IPS-NIHi11 (cell line): ENCODE measurements at regions not wholly inside any gene's neighbourhood (a gene's known extent, or its start where the extent isn't known, plus 50 kb on each side); places are given as distances from the start of the nearest gene placed in this dataset.
"Not testable (repeated sequence)": the region's sequence is repeated elsewhere in the genome, so short reads cannot be mapped to it uniquely, and the experiment has no call there.

ENCODE experiments used
- DNase-seq: peaks from one replicate; pipeline ENCODE4 v3.0.0; 2012; ENCODE audit warnings: mixed read lengths, low spot score

DNA sequence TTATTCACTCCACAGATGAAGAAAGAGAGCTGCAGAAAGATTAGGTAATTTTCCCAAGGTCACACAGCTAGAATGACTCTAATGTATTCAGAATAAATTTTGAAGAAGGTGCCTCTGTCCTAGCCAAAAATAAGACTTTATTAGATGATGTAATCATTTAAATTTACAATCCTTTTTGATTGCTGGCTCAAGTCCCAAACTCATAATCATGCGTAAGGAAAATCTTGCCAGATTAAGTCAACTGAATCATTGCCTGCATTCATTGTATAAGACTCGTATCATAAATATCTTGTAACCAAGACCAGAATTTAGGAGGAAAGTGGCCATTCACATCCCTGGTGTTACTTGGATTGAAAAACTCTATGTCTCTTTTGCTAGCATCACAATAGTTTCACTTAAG, 53.1 kb upstream of the STK39 start:
- DNase-seq, result no peak

DNA sequence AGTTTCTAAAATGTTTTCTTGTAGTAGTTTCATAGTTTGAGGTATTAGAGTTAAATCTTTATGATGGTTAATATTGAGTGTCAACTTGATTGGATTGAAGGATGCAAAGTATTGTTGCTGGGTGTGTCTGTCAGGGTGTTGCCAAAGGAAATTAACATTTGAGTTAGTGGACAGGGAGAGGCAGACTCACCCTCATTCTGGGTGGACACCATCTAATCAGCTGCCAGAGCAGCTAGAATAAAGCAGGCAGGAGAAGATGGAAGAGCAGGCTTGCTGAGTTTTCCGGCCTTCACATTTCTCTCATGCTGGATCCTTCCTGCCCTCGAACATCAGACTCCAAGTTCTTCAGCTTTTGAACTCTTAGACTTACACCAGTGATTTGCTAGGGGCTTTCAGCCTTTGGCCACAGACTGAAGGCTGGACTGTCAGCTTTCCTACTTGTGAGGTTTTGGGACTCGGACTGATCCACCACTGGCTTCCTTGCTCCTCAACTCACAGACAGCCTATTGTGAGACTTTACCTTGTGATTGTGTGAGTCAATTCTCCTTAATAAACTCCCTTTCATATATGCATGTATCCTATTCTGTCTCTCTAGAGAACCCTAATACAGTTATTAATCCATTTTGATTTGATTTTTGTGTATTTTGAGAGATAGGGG, 56.8 kb upstream of the STK39 start:
- no peak for DNase-seq

DNA sequence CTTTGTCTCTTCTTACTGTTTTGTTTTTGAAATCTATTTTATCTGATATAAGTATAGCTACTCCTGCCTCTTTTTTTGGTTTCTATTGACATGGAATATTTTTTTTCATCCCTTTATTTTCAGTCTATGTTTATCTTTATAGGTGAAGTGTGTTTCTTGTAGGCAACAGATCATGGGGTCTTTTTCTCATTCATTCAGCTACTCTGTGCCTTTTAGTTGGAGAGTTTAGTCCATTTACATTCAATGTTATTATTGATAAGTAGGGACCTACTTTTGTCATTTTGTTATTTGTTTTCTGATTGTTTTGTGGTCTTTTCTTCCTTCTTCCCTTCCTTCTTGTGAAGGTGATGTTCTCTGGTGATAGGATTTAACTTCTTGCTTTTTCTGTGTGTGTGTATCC, 60.0 kb upstream of the STK39 start:
- DNase-seq, result no peak

DNA sequence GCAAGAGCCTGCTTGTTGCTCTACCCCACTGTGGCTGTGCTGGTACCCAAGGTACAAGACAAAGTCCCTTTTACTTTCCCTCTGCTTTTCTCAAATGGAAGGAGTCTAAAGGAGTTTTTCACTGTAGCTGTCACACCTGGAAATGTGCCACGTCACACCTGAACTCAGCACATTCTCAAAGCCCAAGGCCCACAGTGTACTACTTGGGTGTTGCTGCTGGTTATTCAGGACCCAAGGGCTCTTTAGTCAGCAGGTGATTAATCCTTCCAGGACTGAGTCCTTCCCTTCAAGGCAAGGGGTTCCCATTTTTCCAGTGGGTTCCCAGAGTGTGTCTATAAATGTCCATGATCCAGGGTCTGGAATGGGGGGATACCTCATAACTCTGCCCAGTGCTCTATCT, 63.2 kb upstream of the STK39 start:
- DNase-seq, result no peak

DNA sequence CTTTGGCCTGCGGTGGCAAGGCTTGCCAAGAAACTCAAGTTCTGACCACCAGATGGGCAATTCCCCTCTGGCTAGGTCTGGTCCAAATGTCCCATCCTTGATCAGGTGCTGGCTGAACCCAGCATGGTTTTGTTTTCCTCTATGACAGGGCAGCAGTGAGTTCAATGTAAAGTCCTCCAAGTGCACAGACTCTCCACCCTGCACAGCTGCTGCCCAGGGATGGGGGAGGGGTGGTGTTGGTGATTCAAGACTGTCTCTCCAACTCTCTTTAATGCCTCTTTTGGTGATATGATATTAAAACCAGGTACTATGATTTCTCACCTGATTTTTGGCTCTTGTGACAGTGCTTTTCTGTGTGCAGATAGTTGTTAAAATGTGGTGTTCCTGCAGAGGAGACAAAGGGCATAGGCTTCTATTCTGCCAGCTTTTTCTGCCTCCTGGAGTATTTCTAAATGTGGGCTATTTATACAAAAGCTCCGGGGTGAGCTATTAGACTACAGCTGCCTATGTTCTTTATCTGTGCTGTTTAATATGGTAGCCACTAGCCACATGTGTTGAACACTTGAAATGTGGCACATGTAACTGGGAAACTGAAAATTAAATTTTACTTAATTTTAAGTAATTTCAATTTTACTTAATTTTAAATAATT, 64.0 kb upstream of the STK39 start:
- no peak for DNase-seq

DNA sequence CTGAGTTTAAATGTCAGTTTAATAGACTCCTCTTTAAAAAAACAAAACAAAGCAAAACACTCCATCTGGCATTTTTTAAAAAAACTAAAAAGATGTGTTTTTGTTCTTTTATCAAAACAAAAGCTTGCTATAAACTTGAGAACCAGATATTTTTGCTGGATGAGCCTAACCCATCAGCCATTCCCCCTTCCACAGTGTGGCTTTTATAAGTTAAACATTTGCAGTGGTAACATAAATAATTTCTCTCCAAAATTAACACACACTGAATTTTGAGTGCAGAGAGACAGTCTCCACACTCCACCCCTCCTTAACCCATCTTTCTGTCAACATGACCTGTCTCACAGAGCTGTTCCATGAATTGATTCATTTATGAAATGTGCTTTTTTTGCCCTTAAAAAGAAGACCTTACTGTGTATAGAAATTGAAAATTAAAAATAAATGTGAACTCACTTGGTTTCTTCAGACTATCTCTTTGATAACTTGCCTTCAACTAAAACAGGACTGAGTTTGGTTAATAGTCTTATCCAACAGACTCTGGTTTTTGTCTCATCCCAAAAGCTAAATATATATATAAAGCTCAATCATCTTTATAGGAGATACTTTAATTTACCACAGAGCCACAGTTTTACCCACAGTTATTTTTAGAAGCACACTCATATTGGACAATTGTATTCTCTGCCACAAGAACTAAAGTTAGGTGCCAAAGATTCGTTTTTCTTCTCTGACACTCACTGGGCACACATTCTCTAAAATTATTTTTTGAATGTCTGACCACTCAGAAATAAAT, 64.8 kb upstream of the STK39 start:
- no peak for DNase-seq

DNA sequence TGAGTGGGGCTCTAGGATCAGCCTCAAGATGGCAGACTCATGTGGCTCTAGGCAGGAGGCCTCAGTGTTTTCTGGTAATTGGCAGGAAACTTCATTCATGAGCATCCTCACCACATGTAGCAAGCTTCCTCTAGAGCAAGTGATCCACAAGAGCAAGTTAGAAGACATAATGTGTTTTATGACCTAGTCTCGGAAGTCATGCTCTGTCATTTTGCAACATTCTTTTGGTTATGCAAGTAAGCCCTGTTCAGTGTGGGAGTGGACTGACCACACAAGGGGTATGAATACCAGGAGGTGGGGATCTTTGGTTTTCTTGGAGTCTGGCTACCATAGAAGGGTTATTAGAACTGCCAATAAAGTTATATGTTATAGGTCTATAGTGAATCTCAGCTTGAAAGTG, 66.8 kb upstream of the STK39 start:
- DNase-seq, result no peak

DNA sequence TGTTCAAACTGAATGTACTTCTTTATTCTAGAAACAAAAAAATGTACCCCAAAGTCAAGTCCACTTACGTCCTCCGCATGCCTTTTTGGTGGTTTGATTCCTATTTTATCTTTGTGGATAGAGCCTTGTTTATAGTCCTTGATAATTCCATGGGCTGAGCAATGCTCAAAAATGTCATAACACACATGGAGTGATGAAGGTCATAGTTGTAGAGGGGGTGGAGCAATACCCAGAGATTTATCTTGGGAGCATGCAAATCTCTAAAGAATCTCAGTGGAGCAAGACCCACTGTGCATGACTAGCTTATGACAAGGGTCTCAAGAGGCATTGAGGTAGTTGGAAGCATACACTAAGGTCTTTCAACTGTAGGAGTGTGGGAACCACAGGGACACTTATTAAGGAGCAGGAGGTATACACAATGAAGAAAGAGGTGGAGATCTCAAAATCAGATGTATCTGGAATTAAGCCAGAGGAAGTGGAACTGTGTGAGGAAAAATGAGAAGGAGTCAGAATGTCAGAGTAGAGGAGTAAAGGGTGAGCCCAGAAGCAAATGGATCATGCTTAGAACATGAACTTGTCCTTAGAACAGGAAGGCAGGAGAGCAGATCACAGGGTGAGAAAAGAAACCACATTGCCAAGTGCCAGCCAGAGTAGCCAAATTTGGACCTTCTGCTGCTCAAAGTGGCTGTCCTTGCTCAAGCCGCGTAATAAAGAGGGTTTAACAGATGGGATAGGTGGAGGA, 68.1 kb upstream of the STK39 start:
- no peak for DNase-seq

DNA sequence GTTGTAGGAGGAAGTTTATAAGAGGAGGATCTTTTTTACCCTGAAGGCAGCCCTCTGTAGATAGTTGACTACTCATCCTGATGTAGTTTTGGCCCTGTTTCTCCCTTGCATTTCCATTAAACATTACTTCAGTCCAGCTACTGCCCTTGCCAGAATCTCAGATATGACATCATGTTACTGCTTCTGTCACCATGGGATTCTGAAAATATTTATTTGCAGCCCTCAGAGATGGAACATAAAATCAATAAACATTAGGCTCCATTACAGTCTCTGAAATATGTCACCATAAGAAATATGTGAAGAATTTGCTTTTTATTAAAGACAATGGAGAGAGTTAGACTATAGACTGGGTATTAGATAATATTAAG, 68.7 kb upstream of the STK39 start:
- no peak for DNase-seq

DNA sequence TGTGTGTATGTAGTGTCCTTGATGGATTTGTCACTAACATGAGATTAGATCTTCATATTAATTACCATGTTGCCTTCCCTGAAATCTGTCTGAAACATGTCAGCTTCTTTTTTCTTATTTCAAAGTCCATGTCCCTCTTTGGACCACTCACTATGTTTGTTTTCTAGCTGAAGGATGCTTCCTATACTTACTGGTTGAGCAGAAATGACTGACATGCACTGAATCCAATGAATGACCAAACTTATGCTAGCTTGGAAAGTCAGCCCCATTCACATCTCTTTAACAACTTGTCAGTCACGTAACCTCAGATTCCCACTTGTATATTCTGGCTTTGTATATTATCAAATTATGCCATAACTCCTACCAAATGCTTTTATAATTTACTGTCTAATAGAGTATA, 69.9 kb upstream of the STK39 start:
- DNase-seq, result no peak

DNA sequence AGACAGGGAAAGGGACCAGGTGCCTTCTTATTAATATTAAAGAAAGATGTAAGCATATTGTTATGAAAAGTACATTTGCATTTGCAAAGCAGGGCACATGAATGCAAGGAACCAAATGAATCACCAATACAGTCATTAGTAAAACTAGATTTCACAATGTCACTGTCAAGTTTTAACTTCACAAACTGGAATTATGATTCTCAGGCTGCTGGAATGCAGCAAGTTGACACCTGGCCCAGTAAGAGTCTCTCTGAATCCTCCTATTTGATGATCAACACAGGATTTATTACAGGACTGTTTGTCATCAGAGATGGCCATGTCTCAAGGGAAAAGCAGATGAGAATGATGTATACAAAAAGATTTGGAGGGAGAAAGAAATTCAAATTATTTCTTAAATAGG, 72.9 kb upstream of the STK39 start:
- DNase-seq, result no peak

DNA sequence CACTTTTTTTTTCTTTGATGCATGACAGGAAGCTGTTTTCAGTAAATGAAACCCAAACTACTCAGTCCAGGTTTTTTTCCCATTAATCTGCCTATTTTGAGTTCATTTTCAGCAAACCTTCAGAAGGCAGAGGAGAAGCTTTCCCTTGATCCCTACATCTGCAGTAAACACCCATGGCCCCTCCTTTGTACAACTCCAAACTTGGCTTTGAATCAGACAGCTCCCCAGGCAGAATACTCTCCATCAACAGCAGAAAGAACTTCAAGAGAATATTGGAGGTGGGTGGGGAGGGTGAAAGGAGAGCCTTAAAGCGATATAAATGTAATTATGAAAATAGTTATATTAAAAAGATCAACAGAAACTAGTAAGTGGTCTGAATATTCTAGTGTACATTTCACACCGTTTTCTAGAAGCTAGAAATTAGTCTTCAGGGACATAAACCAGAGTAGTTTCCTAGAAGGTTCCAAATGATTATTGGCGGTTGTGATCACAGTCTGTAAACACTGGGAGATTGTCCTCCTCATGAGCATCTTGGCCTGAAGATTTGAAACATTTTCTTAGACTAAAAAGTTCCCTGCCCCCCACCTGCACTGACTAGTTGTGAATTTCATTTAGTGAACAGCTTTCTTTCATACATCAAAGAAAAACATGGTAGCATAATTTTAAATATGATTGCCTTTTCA, 75.1 kb upstream of the STK39 start:
- DNase-seq, result no peak

DNA sequence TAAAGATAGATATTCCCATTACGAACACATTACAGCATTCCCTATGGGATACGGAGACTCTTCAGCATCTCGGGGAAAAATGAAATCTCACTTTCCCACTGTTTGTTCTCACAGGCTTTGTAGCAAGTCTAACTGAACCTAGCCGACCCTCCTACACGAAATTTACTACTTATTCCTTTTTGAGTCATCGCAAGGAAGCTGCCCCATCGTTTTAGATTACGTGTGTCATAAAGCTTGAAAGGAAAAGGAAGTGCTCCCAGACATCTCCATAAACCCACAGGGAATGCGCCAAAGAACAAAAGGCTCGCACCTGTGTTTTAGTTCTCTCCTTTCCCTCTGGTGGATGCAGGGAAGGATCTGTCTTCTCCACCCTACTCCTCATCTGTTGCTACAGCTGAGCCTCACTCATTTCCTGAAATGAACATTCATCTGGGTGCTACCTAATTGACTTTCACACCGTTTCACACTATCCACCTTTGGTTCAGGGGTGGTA, 76.2 kb upstream of the STK39 start:
- no peak for DNase-seq

DNA sequence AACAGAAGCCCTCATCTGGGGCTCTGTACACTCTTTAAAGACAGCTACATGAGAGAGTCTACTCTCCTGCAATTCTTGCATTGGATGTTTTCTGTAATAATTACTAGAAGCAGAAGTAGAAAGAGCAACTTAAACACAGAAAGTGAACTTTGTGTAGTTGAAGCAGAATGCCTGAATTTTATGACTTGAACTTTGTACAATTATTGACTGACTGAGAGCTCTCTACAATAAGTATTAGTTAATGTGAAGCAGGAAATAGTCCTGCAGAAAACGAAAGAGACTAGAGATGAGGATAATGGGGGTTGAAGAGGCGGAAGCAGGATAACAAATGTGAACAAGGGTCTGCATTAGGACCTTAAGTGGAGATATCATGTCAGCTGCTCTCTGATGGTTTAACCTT, 79.2 kb upstream of the STK39 start:
- DNase-seq, result no peak

DNA sequence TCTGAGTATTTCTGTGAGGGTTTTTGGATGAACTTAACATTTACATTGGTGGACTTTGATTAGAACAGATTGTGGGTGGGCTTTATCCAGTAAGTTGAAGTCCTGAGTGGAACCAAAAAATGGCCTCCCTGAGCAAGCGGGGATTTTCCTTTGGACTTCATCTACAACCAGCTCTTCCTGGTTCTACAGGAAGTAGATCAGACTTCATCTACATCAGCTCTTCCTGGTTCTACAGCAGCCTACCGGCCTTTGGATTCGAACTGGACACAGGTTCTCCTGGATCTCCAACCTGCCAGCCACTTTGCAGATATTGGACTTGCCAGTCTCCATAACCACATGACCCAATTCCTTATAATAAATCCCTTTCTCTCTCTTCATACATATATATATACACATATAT, 79.9 kb upstream of the STK39 start:
- no peak for DNase-seq

DNA sequence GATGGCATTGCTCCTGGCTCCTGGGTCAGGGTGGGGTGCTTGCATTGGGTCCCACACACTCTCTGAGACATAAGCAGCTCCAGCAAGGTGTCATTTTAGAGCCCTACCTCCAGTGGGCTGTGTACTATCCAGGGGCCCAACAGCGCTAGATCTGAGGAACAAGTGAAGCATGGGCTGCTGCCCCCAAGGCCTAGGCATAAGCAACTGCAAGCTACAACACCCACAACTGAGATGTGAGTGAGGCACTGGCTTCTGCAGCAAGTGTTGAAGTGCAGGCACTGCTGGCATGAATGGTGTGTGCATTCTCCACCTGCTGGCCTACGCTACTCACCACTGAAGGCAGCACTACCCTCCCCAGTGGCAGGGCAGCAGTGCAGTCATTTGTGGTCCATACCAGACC, 81.0 kb upstream of the STK39 start:
- no peak for DNase-seq

DNA sequence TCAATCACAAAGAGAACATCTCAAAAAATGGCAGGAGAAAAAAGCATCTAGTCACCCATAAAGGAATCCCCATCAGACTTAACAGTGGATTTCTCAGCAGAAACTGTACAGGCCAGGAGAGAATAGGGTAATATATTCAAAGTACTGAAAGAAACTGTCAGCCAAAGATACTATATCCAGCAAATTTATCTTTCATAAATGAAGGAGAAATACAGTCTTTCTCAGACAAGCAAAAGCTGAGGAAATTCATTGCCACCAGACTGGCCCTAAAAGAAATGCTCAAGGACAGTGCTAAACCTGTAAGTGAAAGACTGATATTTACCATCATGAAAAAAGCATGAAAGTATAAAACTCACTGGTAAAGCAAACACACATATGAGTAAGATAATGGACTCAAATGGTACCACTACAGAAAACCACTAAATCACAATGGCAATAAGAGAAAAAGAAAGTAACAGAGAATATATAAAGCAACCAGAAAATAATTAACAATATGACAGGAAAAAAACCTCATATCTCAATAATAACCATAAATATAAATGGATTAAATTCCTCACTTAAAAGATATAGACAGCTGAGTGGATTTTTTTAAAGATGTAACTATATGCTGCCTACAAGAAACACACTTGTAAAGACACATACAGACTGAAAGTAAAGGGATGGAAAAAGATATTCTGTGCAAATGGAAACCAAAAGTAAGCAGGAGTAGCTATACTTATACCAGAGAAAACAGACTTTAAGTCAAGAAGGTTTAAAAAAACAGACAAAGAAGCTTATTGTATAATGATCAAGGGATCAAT, 83.4 kb upstream of the STK39 start:
- DNase-seq, result no peak

DNA sequence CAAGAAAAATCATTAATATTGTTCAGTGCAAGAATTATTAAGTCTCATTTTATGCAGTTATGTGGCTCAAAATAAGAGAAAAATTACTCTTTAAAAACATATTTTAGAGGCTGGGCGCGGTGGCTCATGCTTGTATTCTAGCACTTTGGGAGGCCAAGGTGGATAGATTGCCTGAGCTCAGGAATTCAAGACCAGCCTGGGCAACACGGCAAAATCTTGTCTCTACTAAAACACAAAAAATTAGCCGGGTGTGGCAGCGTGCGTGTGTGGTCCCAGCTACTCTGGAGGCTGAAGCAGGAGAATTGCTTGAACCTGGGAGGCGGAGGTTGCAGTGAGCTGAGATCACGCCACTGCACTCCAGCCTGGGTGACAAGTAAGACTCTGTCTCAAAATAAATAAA, 87.9 kb upstream of the STK39 start:
- DNase-seq, result not testable (repeated sequence)

DNA sequence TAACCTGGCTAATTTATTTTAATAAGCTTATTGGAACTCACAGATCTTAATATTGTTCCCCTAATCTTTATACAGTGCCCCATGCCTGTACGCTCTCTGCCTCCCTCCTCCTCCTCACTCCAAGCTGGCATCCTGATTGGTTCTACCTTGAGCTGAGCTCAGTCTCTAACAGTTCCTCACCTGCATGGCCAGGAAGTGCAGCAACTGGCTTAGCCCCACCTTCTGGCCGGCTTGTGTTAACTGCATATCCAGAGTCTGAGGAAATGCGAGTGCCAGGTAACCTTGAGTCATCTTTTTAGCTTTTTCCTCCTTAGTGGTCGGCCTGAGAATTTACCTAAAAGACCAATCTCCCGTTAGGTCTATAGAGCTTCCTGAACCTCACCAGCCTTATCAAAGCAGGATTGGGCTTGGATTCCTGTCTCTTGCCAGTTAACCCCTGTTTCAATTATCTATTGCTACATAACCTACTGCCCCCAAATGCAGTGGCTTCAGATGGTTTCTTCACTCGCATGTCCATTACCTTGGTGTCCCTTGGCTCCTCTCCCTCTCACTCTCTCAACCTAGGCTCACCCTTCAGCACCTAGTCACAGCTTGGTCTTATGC, 89.5 kb upstream of the STK39 start:
- peak; percentile 82 for DNase-seq

DNA sequence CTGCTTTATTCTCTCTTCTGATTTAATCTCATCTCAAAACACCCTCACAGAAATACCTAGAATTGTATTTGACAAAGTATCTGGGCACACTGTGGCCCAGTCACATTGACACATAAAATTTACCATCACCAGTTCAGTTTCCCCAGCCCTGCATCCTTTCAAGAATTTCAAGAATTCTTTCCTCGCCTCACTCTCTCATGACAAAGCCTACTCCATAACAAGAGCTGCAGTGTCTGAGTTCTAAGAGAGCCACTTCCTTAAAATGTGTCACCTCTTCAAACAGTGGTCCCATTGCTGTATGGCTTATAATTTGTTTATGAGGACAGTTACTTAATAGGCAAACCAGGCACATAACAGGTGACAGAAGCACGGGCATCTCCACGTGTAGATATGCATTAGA, 90.9 kb upstream of the STK39 start:
- no peak for DNase-seq
